Caco-2 (cell line): ENCODE measurements at regions not wholly inside any gene's neighbourhood (a gene's known extent, or its start where the extent isn't known, plus 50 kb on each side); places are given as distances from the start of the nearest gene placed in this dataset.
"Not testable (repeated sequence)": the region's sequence is repeated elsewhere in the genome, so short reads cannot be mapped to it uniquely, and the experiment has no call there.

ENCODE experiments used
- BruUV-seq: library from RNA; stranded (reverse); fragments of 400-500 nt; replicated peaks from 2 replicates; lab custom pipeline; 2021; lab: Mats Ljungman, UMichigan
- CTCF ChIA-PET: fragments of 300-600 bp; sonication (Branson Sonifier 250); formaldehyde crosslinking; loops from one replicate; lab custom pipeline; 2022; ENCODE audit warnings: antibody characterized with exemption; lab: Charles Lee
- POLR2A ChIA-PET: fragments of 300-600 bp; sonication (Branson Sonifier 250); formaldehyde crosslinking; loops from one replicate; lab custom pipeline; 2022; ENCODE audit warnings: antibody characterized with exemption; lab: Charles Lee
- DNase-seq, 2 experiments: peaks; one replicate each; pipeline versions ENCODE4 v3.0.0 to v3.0.0-alpha.2; 2020 to 2022
- H3K27me3 ChIP-seq: replicated peaks from 2 replicates; pipeline ENCODE4 v1.6.0; 2011; ENCODE audit warnings: low read length; ENCODE audit not compliant: control insufficient read depth, insufficient read depth
- H3K36me3 ChIP-seq: 2 replicates; pipeline ENCODE4 v1.5.1; 2011; ENCODE audit warnings: low read length; ENCODE audit not compliant: control insufficient read depth, insufficient read depth
- H3K4me1 ChIP-seq: fragments of 250-450 bp; sonication (Bioruptor Pico); 2 replicates; pipeline ENCODE4 v1.5.1; 2020; ENCODE audit warnings: mild to moderate bottlenecking
- H3K4me3 ChIP-seq: 2 replicates; pipeline ENCODE4 v1.5.1; 2011; ENCODE audit warnings: low read depth, mild to moderate bottlenecking, control low read depth, low read length
- H3K9me3 ChIP-seq: fragments of 250-450 bp; sonication (Bioruptor Pico); 2 replicates; pipeline ENCODE4 v1.5.1; 2020; ENCODE audit warnings: mild to moderate bottlenecking, moderate library complexity
- H3K27ac Mint-ChIP-seq: one replicate; pipeline ENCODE4 v1.8.0; 2022; ENCODE audit warnings: mixed read lengths; ENCODE audit not compliant: unreplicated experiment
- H3K27me3 Mint-ChIP-seq: one replicate; pipeline ENCODE4 v1.8.0; 2022; ENCODE audit warnings: mixed read lengths; ENCODE audit not compliant: insufficient read depth, unreplicated experiment
- H3K36me3 Mint-ChIP-seq: one replicate; pipeline ENCODE4 v1.8.0; 2022; ENCODE audit warnings: mild to moderate bottlenecking, mixed read lengths; ENCODE audit not compliant: insufficient read depth, unreplicated experiment
- H3K4me1 Mint-ChIP-seq: one replicate; pipeline ENCODE4 v1.8.0; 2022; ENCODE audit warnings: low read depth, mixed read lengths; ENCODE audit not compliant: unreplicated experiment
- H3K4me3 Mint-ChIP-seq: one replicate; pipeline ENCODE4 v1.8.0; 2022; ENCODE audit warnings: mild to moderate bottlenecking, moderate library complexity, mixed read lengths; ENCODE audit not compliant: unreplicated experiment
- H3K9me3 Mint-ChIP-seq: one replicate; pipeline ENCODE4 v1.8.0; 2022; ENCODE audit warnings: mixed read lengths; ENCODE audit not compliant: unreplicated experiment
- intact Hi-C: fragments of 100-400 bp; cut with micrococcal nuclease; formaldehyde crosslinking; loops from one replicate; pipeline ENCODE4 v1.10.0; 2022; ENCODE audit not compliant: unreplicated experiment
- TF ChIP-seq, protein P1 (sequence below), 2 experiments: fragments of 200-600 bp in 1 of 2; IDR thresholded peaks; 1 replicate in 1 of 2; 2 replicates in 1 of 2; pipeline versions ENCODE4 v1.5.1 to v1.8.0; 2011 to 2022; ENCODE audit warnings: antibody characterized with exemption in 1 of 2, control low read depth in 1 of 2, inconsistent platforms in 1 of 2, low read depth in 1 of 2, low read length in 1 of 2, mild to moderate bottlenecking in 1 of 2, moderate library complexity in 1 of 2; ENCODE audit not compliant: insufficient read depth in 1 of 2, severe bottlenecking in 1 of 2, unreplicated experiment in 1 of 2

DNA sequence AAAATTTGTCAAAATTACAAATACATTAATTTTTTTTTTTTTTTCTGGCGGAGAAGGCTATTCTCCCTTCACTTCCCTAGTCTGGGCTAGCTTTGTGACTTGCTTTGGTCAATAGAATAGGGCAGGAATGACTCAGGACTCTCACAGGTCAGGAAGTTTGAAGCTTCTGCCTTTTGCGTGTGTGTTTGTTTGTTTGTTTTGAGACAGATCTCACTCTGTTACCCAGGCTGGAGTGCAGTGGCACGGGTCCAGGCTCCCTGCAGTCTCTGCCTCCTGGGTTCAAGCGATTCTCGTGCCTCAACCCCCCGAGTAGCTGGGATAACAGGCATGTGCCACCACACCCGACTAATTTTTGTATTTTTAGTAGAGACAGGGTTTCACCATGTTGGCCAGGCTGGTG lies 55.9 kb upstream of the USP9X start:
- no peak for DNase-seq
- H3K9me3 Mint-ChIP-seq, result no peaks in the 10 kb centered on the region
- no peak overlapping the region for H3K4me3 Mint-ChIP-seq
- CTCF ChIA-PET, result no interaction called here
- Histone ChIP-seq H3K4me3 (no peak overlapping the region), H3K9me3 (no peaks in the 10 kb centered on the region), H3K36me3 (no peaks in the 10 kb centered on the region), H3K27me3 (no peaks in the 10 kb centered on the region), H3K4me1 (no peaks in the 10 kb centered on the region)
- POLR2A ChIA-PET, result interaction anchor here (0.7 kb wide), 1 partner anchor 56 kb away, joined by 4 read pairs; the partner anchor contains the start of gene USP9X
- BruUV-seq, result no TSS peak
- intact Hi-C loops, result no loop called here
- no peaks in the 10 kb centered on the region for H3K36me3 Mint-ChIP-seq
- H3K4me1 Mint-ChIP-seq, result no peaks in the 10 kb centered on the region
- H3K27me3 Mint-ChIP-seq, result no peaks in the 10 kb centered on the region
- TF ChIP-seq, protein P1, sequence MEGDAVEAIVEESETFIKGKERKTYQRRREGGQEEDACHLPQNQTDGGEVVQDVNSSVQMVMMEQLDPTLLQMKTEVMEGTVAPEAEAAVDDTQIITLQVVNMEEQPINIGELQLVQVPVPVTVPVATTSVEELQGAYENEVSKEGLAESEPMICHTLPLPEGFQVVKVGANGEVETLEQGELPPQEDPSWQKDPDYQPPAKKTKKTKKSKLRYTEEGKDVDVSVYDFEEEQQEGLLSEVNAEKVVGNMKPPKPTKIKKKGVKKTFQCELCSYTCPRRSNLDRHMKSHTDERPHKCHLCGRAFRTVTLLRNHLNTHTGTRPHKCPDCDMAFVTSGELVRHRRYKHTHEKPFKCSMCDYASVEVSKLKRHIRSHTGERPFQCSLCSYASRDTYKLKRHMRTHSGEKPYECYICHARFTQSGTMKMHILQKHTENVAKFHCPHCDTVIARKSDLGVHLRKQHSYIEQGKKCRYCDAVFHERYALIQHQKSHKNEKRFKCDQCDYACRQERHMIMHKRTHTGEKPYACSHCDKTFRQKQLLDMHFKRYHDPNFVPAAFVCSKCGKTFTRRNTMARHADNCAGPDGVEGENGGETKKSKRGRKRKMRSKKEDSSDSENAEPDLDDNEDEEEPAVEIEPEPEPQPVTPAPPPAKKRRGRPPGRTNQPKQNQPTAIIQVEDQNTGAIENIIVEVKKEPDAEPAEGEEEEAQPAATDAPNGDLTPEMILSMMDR (IDR thresholded peaks at IDR 0.05; ENCODE audit: insufficient read depth in 1 of 2, low read depth in 1 of 2, low read length in 1 of 2, severe bottlenecking in 1 of 2, unreplicated experiment in 1 of 2), result no peak
- no peak overlapping the region for H3K27ac Mint-ChIP-seq

DNA sequence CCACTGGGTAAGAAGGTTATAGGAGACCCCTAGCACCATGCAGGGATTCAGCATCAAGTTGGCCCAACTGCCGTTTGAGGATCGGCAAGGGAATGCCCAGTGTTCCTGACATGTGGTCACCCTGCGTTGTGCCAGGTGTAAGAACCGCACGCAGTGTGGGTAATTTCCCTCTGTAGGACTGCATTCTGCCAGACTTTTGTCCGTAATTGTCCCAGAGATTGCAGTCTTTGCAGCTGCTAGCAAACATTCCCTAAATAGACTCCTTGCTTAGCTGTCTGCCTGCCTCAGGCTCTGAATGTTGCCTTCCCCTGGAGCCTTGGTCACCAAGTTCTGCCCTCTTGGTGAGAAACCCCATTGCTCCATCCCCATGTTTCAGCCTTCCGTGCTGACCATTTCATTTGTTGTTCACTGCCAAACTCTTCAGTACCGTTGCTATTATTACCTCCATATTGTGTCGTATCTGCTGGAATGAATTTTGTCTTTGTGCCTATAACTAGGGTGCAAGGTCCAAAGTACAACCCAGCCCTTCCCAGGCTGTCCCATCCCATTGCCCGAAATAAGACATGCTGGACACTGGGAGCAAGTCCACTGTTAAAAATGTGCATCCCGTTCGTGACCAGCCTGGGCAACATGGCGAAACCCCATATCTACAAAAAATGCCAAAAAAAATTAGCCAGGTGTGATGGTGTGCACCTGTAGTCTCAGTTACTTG lies 53.8 kb upstream of the USP9X start:
- CTCF ChIA-PET, result no interaction called here
- no peaks in the 10 kb centered on the region for H3K27me3 ChIP-seq

DNA sequence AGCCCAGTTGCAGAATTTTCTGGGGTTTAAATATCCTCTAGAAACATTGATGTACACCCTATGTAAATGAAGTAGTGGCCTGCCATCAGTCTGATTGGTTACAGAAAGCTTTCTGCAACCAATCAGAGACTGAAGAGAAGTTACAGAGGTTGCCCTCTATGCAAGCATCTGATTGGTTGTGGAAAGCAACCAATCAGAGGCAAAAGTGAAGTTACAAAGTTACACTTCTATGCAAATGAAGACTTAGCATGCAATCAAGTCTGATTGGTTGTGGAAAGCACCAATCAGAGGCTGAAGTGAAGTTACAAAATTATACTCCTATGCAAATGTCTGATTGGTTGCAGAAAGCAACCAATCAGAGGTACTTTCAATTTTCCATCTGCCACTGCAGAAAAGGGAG lies 51.9 kb upstream of the USP9X start:
- H3K9me3 Mint-ChIP-seq, result no peaks in the 10 kb centered on the region
- no peaks in the 10 kb centered on the region for H3K9me3 ChIP-seq
- H3K4me3 ChIP-seq, result no peak overlapping the region
- H3K36me3 ChIP-seq, result no peaks in the 10 kb centered on the region
- H3K4me1 Mint-ChIP-seq, result no peaks in the 10 kb centered on the region
- POLR2A ChIA-PET, result no interaction called here
- no peak overlapping the region for H3K27ac Mint-ChIP-seq
- H3K27me3 ChIP-seq, result no peaks in the 10 kb centered on the region
- H3K27me3 Mint-ChIP-seq, result no peaks in the 10 kb centered on the region
- CTCF ChIA-PET, result no interaction called here
- H3K36me3 Mint-ChIP-seq, result no peaks in the 10 kb centered on the region
- TF ChIP-seq, protein P1 (IDR thresholded peaks at IDR 0.05; ENCODE audit: insufficient read depth in 1 of 2, low read depth in 1 of 2, low read length in 1 of 2, severe bottlenecking in 1 of 2, unreplicated experiment in 1 of 2), result no peak
- DNase-seq, result no peak
- no TSS peak for BruUV-seq
- intact Hi-C loops, result no loop called here
- H3K4me1 ChIP-seq, result no peaks in the 10 kb centered on the region
- no peak overlapping the region for H3K4me3 Mint-ChIP-seq

More for the DNA sequence above, 53.8 kb upstream of the USP9X start:
- Mint-ChIP-seq H3K36me3 (no peaks in the 10 kb centered on the region), H3K27me3 (no peaks in the 10 kb centered on the region), H3K4me1 (no peaks in the 10 kb centered on the region), H3K4me3 (no peak overlapping the region), H3K9me3 (no peaks in the 10 kb centered on the region), H3K27ac (no peak overlapping the region)
- intact Hi-C loops, result no loop called here
- TF ChIP-seq, protein P1 (IDR thresholded peaks at IDR 0.05; ENCODE audit: insufficient read depth in 1 of 2, low read depth in 1 of 2, low read length in 1 of 2, severe bottlenecking in 1 of 2, unreplicated experiment in 1 of 2), result no peak
- BruUV-seq, result no TSS peak
- H3K36me3 ChIP-seq, result no peaks in the 10 kb centered on the region
- no peaks in the 10 kb centered on the region for H3K4me1 ChIP-seq
- no peaks in the 10 kb centered on the region for H3K9me3 ChIP-seq
- no peak overlapping the region for H3K4me3 ChIP-seq
- no peak for DNase-seq
- POLR2A ChIA-PET, result no interaction called here

DNA sequence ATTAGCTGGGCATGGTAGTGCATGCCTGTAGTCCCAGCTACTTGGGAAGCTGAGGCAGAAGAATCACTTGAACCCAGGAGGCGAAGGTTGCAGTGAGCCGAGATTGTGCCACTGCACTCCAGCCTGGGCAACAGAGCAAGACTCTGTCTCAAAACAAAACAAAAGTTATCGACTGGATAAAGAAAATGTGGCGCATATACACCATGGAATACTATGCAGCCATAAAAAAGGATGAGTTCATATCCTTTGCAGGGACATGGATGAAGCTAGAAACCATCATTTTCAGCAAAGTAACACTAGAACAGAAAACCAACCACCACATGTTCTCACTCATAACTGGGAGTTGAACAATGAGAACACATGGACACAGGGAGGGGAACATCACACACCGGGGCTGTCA lies 50.3 kb upstream of the USP9X start:
- H3K9me3 Mint-ChIP-seq, POLR2A ChIA-PET, H3K9me3 ChIP-seq, H3K27me3 ChIP-seq, H3K4me3 ChIP-seq, H3K4me1 Mint-ChIP-seq, H3K27me3 Mint-ChIP-seq, CTCF ChIA-PET, BruUV-seq, H3K36me3 Mint-ChIP-seq, H3K4me1 ChIP-seq, DNase-seq, H3K27ac Mint-ChIP-seq, H3K4me3 Mint-ChIP-seq, H3K36me3 ChIP-seq, intact Hi-C loops: not testable (repeated sequence)
